Brain microvascular endothelial cell (primary cell): ENCODE measurements at regions not wholly inside any gene's neighbourhood (a gene's known extent, or its start where the extent isn't known, plus 50 kb on each side); places are given as distances from the start of the nearest gene placed in this dataset.
"Not testable (repeated sequence)": the region's sequence is repeated elsewhere in the genome, so short reads cannot be mapped to it uniquely, and the experiment has no call there.

Source experiments
- DNase-seq: peaks from one replicate; pipeline ENCODE4 v3.0.0-alpha.2; 2020
- H3K27ac ChIP-seq: fragments of 250-450 bp; sonication (Bioruptor Pico); 2 replicates; pipeline ENCODE4 v1.5.1; 2020; ENCODE audit warnings: mild to moderate bottlenecking, moderate library complexity
- H3K27me3 ChIP-seq: fragments of 250-450 bp; sonication (Bioruptor Pico); replicated peaks from 2 replicates; pipeline ENCODE4 v1.5.1; 2020; ENCODE audit warnings: mild to moderate bottlenecking
- H3K36me3 ChIP-seq: fragments of 250-450 bp; sonication (Bioruptor Pico); replicated peaks from 2 replicates; pipeline ENCODE4 v1.5.1; 2020; ENCODE audit warnings: mild to moderate bottlenecking
- H3K4me3 ChIP-seq: 2 replicates; pipeline ENCODE4 v1.5.1; 2011; ENCODE audit warnings: low read depth, mild to moderate bottlenecking, control low read depth, low read length, moderate library complexity
- CTCF ChIP-seq: IDR thresholded peaks from 2 replicates; pipeline ENCODE4 v1.5.1; 2011; ENCODE audit warnings: low read depth, mild to moderate bottlenecking, moderate library complexity, low read length, control low read depth, inconsistent platforms; ENCODE audit errors: missing control alignments
- in situ Hi-C: cut with HindIII; loops from 2 replicates; pipeline ENCODE4 v1.10.0; 2017; ENCODE audit warnings: low sequenced_read_pairs, low pct_ligation_motif_present

- in situ Hi-C loops, result loop anchor here (25.0 kb wide), 1 partner anchor 106 kb away; the partner anchor contains the start of gene MAP3K8
- Histone ChIP-seq H3K27me3 (no peaks in the 10 kb centered on the region), H3K27ac (no peak overlapping the region), H3K36me3 (no peaks in the 10 kb centered on the region), H3K4me3 (no peak overlapping the region)
- no peak for DNase-seq
- no peak for TF ChIP-seq CTCF
Observed at GRCh38 chr10:30542895-30543288, 86.7 kb downstream of the LYZL2 start.

- H3K27me3 ChIP-seq, result no peaks in the 10 kb centered on the region
- in situ Hi-C loops, result loop anchor here (25.0 kb wide), 1 partner anchor 105 kb away; the partner anchor contains the start of gene MAP3K8
- no peak for DNase-seq
- no peaks in the 10 kb centered on the region for H3K36me3 ChIP-seq
- H3K27ac ChIP-seq, result no peak overlapping the region
- H3K4me3 ChIP-seq, result no peak overlapping the region
- TF ChIP-seq CTCF, result no peak
Observed at GRCh38 chr10:30542001-30542894, 87.3 kb downstream of the LYZL2 start.

DNA sequence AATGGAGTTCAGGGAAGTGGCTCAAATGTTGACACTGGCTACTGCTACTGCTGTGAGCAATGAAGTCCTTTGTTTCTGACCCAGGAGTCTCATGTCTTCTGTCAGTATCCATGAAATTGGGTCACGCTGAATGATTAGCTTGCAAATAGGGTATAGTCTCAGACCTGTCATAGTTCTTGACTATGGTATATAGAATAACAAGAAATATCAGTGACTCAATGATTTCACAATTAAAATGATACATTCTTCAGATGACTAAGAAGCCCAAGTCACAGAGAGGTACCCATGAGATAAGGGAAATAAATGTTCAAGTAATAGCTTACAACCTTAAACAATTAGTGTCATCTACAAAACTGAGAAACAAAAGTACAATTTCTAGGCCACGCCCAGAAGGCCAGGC, 89.3 kb downstream of the LYZL2 start:
- in situ Hi-C loops, result loop anchor here (25.0 kb wide), 1 partner anchor 103 kb away; the partner anchor contains the start of gene MAP3K8
- no peak for DNase-seq
- H3K36me3 ChIP-seq, result no peaks in the 10 kb centered on the region
- no peak overlapping the region for H3K4me3 ChIP-seq
- no peaks in the 10 kb centered on the region for H3K27me3 ChIP-seq
- no peak for TF ChIP-seq CTCF
- H3K27ac ChIP-seq, result no peak overlapping the region

GRCh38 chr10:30538086-30538485, 91.5 kb downstream of the LYZL2 start:
- H3K36me3 ChIP-seq, result no peaks in the 10 kb centered on the region
- H3K27me3 ChIP-seq, result no peaks in the 10 kb centered on the region
- H3K4me3 ChIP-seq, result no peak overlapping the region
- peak; percentile 22 for DNase-seq
- no peak for TF ChIP-seq CTCF
- in situ Hi-C loops, result loop anchor here (25.0 kb wide), 1 partner anchor 101 kb away; the partner anchor contains the start of gene MAP3K8
- no peak overlapping the region for H3K27ac ChIP-seq

GRCh38 chr10:30537586-30537985, 92.0 kb downstream of the LYZL2 start:
- DNase-seq, result no peak
- in situ Hi-C loops, result loop anchor here (25.0 kb wide), 1 partner anchor 100 kb away; the partner anchor contains the start of gene MAP3K8
- no peaks in the 10 kb centered on the region for H3K27me3 ChIP-seq
- TF ChIP-seq CTCF, result no peak
- no peak overlapping the region for H3K27ac ChIP-seq
- H3K36me3 ChIP-seq, result no peaks in the 10 kb centered on the region
- H3K4me3 ChIP-seq, result no peak overlapping the region

GRCh38 chr10:30537158-30537557, 92.4 kb downstream of the LYZL2 start:
- in situ Hi-C loops, result loop anchor here (25.0 kb wide), 1 partner anchor 100 kb away; the partner anchor contains the start of gene MAP3K8
- not testable (repeated sequence) for H3K36me3 ChIP-seq, H3K27ac ChIP-seq, DNase-seq, H3K27me3 ChIP-seq, H3K4me3 ChIP-seq
